HCT116 (cell line): ENCODE measurements at regions not wholly inside any gene's neighbourhood (a gene's known extent, or its start where the extent isn't known, plus 50 kb on each side); places are given as distances from the start of the nearest gene placed in this dataset.

Experiments used
- ATAC-seq: fragments of 200-7000 bp; cut with Tn5 transposase; 2 replicates; pipeline ENCODE4 v1.9.1; 2020; ENCODE audit warnings: mild to moderate bottlenecking, moderate library complexity
- BruUV-seq: library from RNA; stranded (reverse); fragments of 400-500 nt; replicated peaks from 2 replicates; lab custom pipeline; 2021; lab: Mats Ljungman, UMichigan
- CTCF ChIA-PET: fragments of 300-600 bp; sonication (Branson Sonifier 250); formaldehyde crosslinking; loops from one replicate; lab custom pipeline; 2021; ENCODE audit warnings: antibody characterized with exemption; lab: Charles Lee
- POLR2A ChIA-PET: fragments of 300-600, 350-600 bp; sonication (Branson Sonifier 250); formaldehyde crosslinking; loops from one replicate; lab custom pipeline; 2021; ENCODE audit warnings: antibody characterized with exemption; lab: Charles Lee
- RAD21 ChIA-PET, 2 experiments: fragments of 300-600 bp; sonication (Branson Sonifier 250); formaldehyde crosslinking; loops; one replicate each; lab custom pipeline; 2023; ENCODE audit warnings: low total read pairs in 2 of 2; ENCODE audit not compliant: uncharacterized antibody in 2 of 2, unreplicated experiment in 2 of 2, low non-redundant PET in 1 of 2; lab: Charles Lee
- DNase-seq: peaks from one replicate; pipeline ENCODE4 v3.0.0-alpha.2; 2010; ENCODE audit warnings: low read depth, low spot score
- H2AFZ ChIP-seq: fragments of 200-600 bp; shearing (Covaris generic), sonication (generic); 2 replicates; pipeline ENCODE4 v1.6.1; 2017; ENCODE audit warnings: low read depth, mixed run types, mixed read lengths, antibody characterized with exemption, low read length; ENCODE audit not compliant: poor library complexity, severe bottlenecking
- H3K27ac ChIP-seq: 2 replicates; pipeline ENCODE4 v1.5.1; 2012; ENCODE audit warnings: low read depth, low read length
- H3K27me3 ChIP-seq: fragments of 200-600 bp; sonication (generic); 2 replicates; pipeline ENCODE4 v1.6.1; 2016; ENCODE audit warnings: mixed run types, low read length, mixed read lengths; ENCODE audit not compliant: insufficient read depth
- H3K36me3 ChIP-seq, 2 experiments: fragments of 200-500 bp in 1 of 2; fragments of 200-600 bp in 1 of 2; sonication (Bioruptor generic) in 1 of 2; sonication (generic) in 1 of 2; 2 replicates each; pipeline versions ENCODE4 v1.5.1 to v1.6.1; 2014 to 2016; ENCODE audit warnings: low read length in 2 of 2, inconsistent platforms in 1 of 2, mixed read lengths in 1 of 2, mixed run types in 1 of 2; ENCODE audit not compliant: insufficient read depth in 2 of 2, control insufficient read depth in 1 of 2
- H3K4me1 ChIP-seq, 2 experiments: fragments of 200-600 bp in 1 of 2; sonication (generic) in 1 of 2; 2 replicates each; pipeline versions ENCODE4 v1.5.1 to v1.6.1; 2012 to 2017; ENCODE audit warnings: low read length in 2 of 2, inconsistent platforms in 1 of 2, mild to moderate bottlenecking in 1 of 2, mixed read lengths in 1 of 2, mixed run types in 1 of 2, moderate library complexity in 1 of 2; ENCODE audit not compliant: insufficient read depth in 2 of 2, control insufficient read depth in 1 of 2
- H3K4me2 ChIP-seq: fragments of 200-600 bp; sonication (generic); 2 replicates; pipeline ENCODE4 v1.6.1; 2017; ENCODE audit warnings: mixed run types, low read length, mixed read lengths
- H3K4me3 ChIP-seq, 2 experiments: fragments of 200-600 bp in 1 of 2; sonication (generic) in 1 of 2; replicated peaks in 1 of 2; 2 replicates each; pipeline ENCODE4 v1.5.1; 2011 to 2016; ENCODE audit warnings: low read length in 2 of 2, control low read depth in 1 of 2, low read depth in 1 of 2, mild to moderate bottlenecking in 1 of 2, mixed read lengths in 1 of 2, mixed run types in 1 of 2
- H3K79me2 ChIP-seq: fragments of 200-600 bp; sonication (generic); 2 replicates; pipeline ENCODE4 v1.6.1; 2017; ENCODE audit warnings: mild to moderate bottlenecking, mixed run types, low read length, moderate library complexity, mixed read lengths; ENCODE audit not compliant: insufficient read depth
- H3K9ac ChIP-seq: fragments of 200-600 bp; sonication (generic); 2 replicates; pipeline ENCODE4 v1.6.1; 2016; ENCODE audit warnings: low read length, mixed read lengths
- H3K9me2 ChIP-seq: fragments of 200-600 bp; sonication (generic), shearing (Covaris generic); 2 replicates; pipeline ENCODE4 v1.6.1; 2017; ENCODE audit warnings: mixed run types, mild to moderate bottlenecking, moderate library complexity; ENCODE audit not compliant: insufficient read depth
- H3K9me3 ChIP-seq, 2 experiments: fragments of 200-500 bp in 1 of 2; fragments of 200-600 bp in 1 of 2; sonication (Bioruptor generic) in 1 of 2; sonication (generic) in 1 of 2; 2 replicates each; pipeline ENCODE4 v1.6.1; 2014 to 2017; ENCODE audit warnings: low read length in 2 of 2, mixed read lengths in 2 of 2, inconsistent platforms in 1 of 2, low read depth in 1 of 2, mild to moderate bottlenecking in 1 of 2, mixed run types in 1 of 2, moderate library complexity in 1 of 2; ENCODE audit not compliant: control insufficient read depth in 1 of 2, insufficient read depth in 1 of 2
- H4K20me1 ChIP-seq: fragments of 200-600 bp; sonication (generic), shearing (Covaris generic); 2 replicates; pipeline ENCODE4 v1.6.1; 2017; ENCODE audit warnings: mixed run types, mild to moderate bottlenecking, moderate library complexity; ENCODE audit not compliant: insufficient read depth
- CBX3 ChIP-seq: IDR thresholded peaks from 2 replicates; pipeline ENCODE4 v1.6.1; 2012; ENCODE audit warnings: low read depth
- EGR1 ChIP-seq: IDR thresholded peaks from 2 replicates; pipeline ENCODE4 v1.6.1; 2012; ENCODE audit warnings: low read depth
- EZH2phosphoT487 ChIP-seq: fragments of 200-600 bp; IDR thresholded peaks from 2 replicates; pipeline ENCODE4 v1.6.1; 2018; ENCODE audit warnings: antibody characterized with exemption, borderline replicate concordance
- FOSL1 ChIP-seq: IDR thresholded peaks from 2 replicates; pipeline ENCODE4 v1.6.1; 2012; ENCODE audit warnings: low read depth
- JUND ChIP-seq: IDR thresholded peaks from 2 replicates; pipeline ENCODE4 v1.6.1; 2012
- POLR2AphosphoS5 ChIP-seq: IDR thresholded peaks from 2 replicates; pipeline ENCODE4 v1.6.1; 2011; ENCODE audit warnings: mild to moderate bottlenecking, low read depth, low read length, moderate library complexity
- RAD21 ChIP-seq: IDR thresholded peaks from 2 replicates; pipeline ENCODE4 v1.6.1; 2012; ENCODE audit warnings: low read depth, mild to moderate bottlenecking
- SP1 ChIP-seq: IDR thresholded peaks from 2 replicates; pipeline ENCODE4 v1.6.1; 2012; ENCODE audit warnings: low read depth
- YY1 ChIP-seq: IDR thresholded peaks from 2 replicates; pipeline ENCODE4 v1.6.1; 2011; ENCODE audit warnings: low read length, low read depth, moderate library complexity, mild to moderate bottlenecking; ENCODE audit not compliant: insufficient replicate concordance; ENCODE audit errors: extremely low read depth
- ZFX ChIP-seq: fragments of 450-650 bp; IDR thresholded peaks from 2 replicates; pipeline ENCODE4 v1.6.1; 2017
- intact Hi-C: fragments of 100-400 bp; cut with micrococcal nuclease; formaldehyde crosslinking; loops from 2 replicates; pipeline ENCODE4 v1.10.0; 2022
- TF ChIP-seq, protein P1 (sequence below), 3 experiments: fragments of 200-600 bp in 1 of 3; sonication (generic) in 1 of 3; IDR thresholded peaks in 2 of 3; conservative IDR thresholded peaks in 1 of 3; 2 replicates each; pipeline ENCODE4 v1.5.1; 2012 to 2017; ENCODE audit warnings: low read depth in 2 of 3, low read length in 2 of 3, antibody characterized with exemption in 1 of 3, borderline replicate concordance in 1 of 3, control low read depth in 1 of 3, mild to moderate bottlenecking in 1 of 3, mixed read lengths in 1 of 3, mixed run types in 1 of 3, moderate library complexity in 1 of 3; ENCODE audit not compliant: insufficient read depth in 1 of 3
- TF ChIP-seq, protein P2 (sequence below): IDR thresholded peaks from 2 replicates; pipeline ENCODE4 v1.6.1; 2012
- TF ChIP-seq, protein P3 (sequence below): IDR thresholded peaks from 2 replicates; pipeline ENCODE4 v1.6.1; 2012; ENCODE audit warnings: low read depth

DNA sequence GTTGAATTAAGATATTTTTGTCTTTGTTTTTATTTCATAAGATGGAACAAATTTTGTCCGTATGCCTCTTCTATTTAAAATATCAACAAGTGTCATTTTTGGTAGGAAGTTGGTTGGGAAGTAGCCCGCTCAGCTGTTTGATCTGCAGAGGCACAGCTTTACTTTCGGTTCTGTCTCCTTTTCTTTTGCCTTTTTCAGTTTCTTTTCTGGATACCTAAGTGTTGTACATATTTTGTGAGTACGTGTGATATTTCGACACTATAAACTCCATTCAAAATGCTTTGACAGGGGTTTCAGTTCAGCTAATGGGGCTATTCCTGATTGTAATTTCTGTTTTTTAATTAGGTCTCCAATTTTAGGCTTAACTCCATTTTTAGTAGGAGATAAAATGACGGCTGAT lies 1785.0 kb upstream of the LRRTM1 start:
- no peak overlapping the region for H3K9ac ChIP-seq
- no peak for DNase-seq
- H3K4me3 ChIP-seq: no peak overlapping the region
- H3K9me3 ChIP-seq: no peaks in the 10 kb centered on the region
- no peak for ATAC-seq
- intact Hi-C loops: no loop called here
- no peak overlapping the region for H3K4me2 ChIP-seq
- H4K20me1 ChIP-seq: no peaks in the 10 kb centered on the region
- H2AFZ ChIP-seq: no peak overlapping the region
- CTCF ChIA-PET: no interaction called here
- H3K36me3 ChIP-seq: no peaks in the 10 kb centered on the region
- POLR2A ChIA-PET: no interaction called here
- H3K4me1 ChIP-seq: no peaks in the 10 kb centered on the region
- no peak overlapping the region for H3K27ac ChIP-seq
- H3K27me3 ChIP-seq: no peaks in the 10 kb centered on the region
- no TSS peak for BruUV-seq
- H3K79me2 ChIP-seq: no peaks in the 10 kb centered on the region
- no peak for TF ChIP-seq ZFX
- no peak for TF ChIP-seq RAD21
- TF ChIP-seq SP1: no peak
- no peak for TF ChIP-seq CBX3
- RAD21 ChIA-PET: no interaction called here
- no peaks in the 10 kb centered on the region for H3K9me2 ChIP-seq

DNA sequence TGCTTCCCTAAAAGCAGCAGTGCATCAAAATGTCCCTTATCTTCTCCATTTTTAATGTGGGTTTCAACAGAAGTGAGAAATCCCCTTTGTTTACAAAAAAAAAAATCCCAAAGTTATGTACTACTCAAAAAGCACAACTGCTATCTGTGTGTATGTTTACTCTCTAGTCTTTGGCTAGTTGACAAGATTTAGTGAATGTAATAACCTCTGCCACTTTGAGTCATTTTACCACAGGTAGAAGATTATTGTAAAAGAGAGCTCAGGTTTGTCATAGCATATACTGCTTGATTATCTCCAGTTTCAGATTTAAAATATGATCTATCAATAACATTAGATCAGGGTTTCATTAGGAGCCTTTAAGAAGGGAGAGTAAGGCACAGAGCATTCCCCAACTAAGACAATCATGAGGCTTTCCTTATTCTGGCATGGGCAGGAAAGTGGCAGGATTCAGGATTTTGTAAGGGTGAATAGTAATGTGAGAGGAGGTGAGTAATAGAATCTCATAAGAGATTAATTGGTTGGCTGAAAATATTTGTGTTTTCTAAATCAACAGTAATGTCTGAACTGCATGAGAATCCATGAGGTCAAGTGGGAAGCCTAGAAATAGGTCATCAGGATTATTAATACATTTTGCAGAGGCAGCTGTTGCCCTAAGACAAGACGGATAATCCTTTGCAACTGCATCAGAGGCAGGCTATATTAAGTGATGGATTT lies 1780.3 kb upstream of the LRRTM1 start:
- Histone ChIP-seq H3K9ac (no peak overlapping the region), H3K4me1 (no peaks in the 10 kb centered on the region), H3K9me2 (0 out of 2 replicates have a peak, but pooled peaks cover 2% of the 10 kb centered on the region), H3K4me3 (no peak overlapping the region), H3K9me3 (no peaks in the 10 kb centered on the region), H2AFZ (no peak overlapping the region), H3K27me3 (no peaks in the 10 kb centered on the region), H3K27ac (no peak overlapping the region), H4K20me1 (no peaks in the 10 kb centered on the region), H3K79me2 (no peaks in the 10 kb centered on the region), H3K4me2 (no peak overlapping the region), H3K36me3 (no peaks in the 10 kb centered on the region)
- no TSS peak for BruUV-seq
- POLR2A ChIA-PET: no interaction called here
- TF ChIP-seq, protein P1, sequence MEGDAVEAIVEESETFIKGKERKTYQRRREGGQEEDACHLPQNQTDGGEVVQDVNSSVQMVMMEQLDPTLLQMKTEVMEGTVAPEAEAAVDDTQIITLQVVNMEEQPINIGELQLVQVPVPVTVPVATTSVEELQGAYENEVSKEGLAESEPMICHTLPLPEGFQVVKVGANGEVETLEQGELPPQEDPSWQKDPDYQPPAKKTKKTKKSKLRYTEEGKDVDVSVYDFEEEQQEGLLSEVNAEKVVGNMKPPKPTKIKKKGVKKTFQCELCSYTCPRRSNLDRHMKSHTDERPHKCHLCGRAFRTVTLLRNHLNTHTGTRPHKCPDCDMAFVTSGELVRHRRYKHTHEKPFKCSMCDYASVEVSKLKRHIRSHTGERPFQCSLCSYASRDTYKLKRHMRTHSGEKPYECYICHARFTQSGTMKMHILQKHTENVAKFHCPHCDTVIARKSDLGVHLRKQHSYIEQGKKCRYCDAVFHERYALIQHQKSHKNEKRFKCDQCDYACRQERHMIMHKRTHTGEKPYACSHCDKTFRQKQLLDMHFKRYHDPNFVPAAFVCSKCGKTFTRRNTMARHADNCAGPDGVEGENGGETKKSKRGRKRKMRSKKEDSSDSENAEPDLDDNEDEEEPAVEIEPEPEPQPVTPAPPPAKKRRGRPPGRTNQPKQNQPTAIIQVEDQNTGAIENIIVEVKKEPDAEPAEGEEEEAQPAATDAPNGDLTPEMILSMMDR (IDR thresholded peaks at IDR 0.05 in 2 of 3, conservative IDR thresholded peaks at IDR 0.05 in 1 of 3; ENCODE audit: borderline replicate concordance in 1 of 3, insufficient read depth in 1 of 3, low read depth in 2 of 3, low read length in 2 of 3): no peak
- TF ChIP-seq, protein P2, sequence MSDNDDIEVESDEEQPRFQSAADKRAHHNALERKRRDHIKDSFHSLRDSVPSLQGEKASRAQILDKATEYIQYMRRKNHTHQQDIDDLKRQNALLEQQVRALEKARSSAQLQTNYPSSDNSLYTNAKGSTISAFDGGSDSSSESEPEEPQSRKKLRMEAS: no peak
- no peak for TF ChIP-seq POLR2AphosphoS5
- no peak for TF ChIP-seq RAD21
- TF ChIP-seq EZH2phosphoT487: no peak
- TF ChIP-seq, protein P3, sequence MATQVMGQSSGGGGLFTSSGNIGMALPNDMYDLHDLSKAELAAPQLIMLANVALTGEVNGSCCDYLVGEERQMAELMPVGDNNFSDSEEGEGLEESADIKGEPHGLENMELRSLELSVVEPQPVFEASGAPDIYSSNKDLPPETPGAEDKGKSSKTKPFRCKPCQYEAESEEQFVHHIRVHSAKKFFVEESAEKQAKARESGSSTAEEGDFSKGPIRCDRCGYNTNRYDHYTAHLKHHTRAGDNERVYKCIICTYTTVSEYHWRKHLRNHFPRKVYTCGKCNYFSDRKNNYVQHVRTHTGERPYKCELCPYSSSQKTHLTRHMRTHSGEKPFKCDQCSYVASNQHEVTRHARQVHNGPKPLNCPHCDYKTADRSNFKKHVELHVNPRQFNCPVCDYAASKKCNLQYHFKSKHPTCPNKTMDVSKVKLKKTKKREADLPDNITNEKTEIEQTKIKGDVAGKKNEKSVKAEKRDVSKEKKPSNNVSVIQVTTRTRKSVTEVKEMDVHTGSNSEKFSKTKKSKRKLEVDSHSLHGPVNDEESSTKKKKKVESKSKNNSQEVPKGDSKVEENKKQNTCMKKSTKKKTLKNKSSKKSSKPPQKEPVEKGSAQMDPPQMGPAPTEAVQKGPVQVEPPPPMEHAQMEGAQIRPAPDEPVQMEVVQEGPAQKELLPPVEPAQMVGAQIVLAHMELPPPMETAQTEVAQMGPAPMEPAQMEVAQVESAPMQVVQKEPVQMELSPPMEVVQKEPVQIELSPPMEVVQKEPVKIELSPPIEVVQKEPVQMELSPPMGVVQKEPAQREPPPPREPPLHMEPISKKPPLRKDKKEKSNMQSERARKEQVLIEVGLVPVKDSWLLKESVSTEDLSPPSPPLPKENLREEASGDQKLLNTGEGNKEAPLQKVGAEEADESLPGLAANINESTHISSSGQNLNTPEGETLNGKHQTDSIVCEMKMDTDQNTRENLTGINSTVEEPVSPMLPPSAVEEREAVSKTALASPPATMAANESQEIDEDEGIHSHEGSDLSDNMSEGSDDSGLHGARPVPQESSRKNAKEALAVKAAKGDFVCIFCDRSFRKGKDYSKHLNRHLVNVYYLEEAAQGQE: no peak
- no peak for TF ChIP-seq FOSL1
- no peak for TF ChIP-seq JUND
- TF ChIP-seq EGR1: no peak
- no peak for TF ChIP-seq YY1
- RAD21 ChIA-PET: no interaction called here
- CTCF ChIA-PET: no interaction called here
- no peak for ATAC-seq
- no peak for DNase-seq
- intact Hi-C loops: no loop called here
